ENCODE measurements at regions not wholly inside any gene's neighbourhood (a gene's known extent, or its start where the extent isn't known, plus 50 kb on each side); places are given as distances from the start of the nearest gene placed in this dataset.

DNA sequence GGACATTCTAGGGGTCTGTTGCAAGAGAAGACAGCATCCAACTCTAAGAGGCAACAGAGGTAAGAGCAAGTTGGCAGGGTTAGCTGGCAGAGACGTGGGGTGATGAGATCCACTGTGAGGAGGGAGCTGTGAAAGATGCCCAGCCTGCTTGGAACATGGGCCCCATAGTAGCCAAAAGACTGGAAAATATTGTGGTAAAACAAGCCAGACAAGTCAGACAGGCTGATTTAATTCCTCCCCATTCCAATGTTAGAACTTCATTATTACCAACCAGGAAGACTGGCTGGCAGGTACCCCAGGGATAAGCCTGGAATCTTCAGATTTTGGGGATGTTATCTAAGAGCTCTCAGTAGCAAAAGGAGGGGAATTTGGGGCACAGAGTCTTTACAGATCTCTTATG is 181.3 kb downstream of the SEC61B start (continued):
- TF ChIP-seq CREB1 (IDR thresholded peaks at IDR 0.05) = no peak
- TF ChIP-seq CREB1 (CRISPR knock-in tag; IDR thresholded peaks at IDR 0.05) = no peak
- no peak for TF ChIP-seq SIX1 (CRISPR knock-in tag; IDR thresholded peaks at IDR 0.05; ENCODE audit: borderline replicate concordance)
- TF ChIP-seq CENPT (CRISPR knock-in tag; IDR thresholded peaks at IDR 0.05; ENCODE audit: low read depth) = no peak

- WGBS (ENCODE audit: low lambda C conversion rate) = 24% methylated on average over 2 of the region's 2 CpGs
- in situ Hi-C loops (cut with HindIII; ENCODE audit: extremely low pct_ligation_motif_present, low pct_unique_long_range_greater_than_20kb) = no loop called here
- no peaks in the 10 kb centered on the region for H3K9me3 ChIP-seq (ENCODE audit: low read length)
- intact Hi-C loops (cut with micrococcal nuclease; ENCODE audit: unreplicated experiment) = no loop called here
- ChIA-PET CTCF (ENCODE audit: low intra/inter-chr PET ratio, low total read pairs) (no interaction called here), POLR2A (no interaction called here)
- ATAC-seq = no peak
- H2AFZ ChIP-seq (ENCODE audit: low read length) = no peak overlapping the region
- H3K9ac ChIP-seq (ENCODE audit: insufficient read depth, low read depth, low read length) = no peak overlapping the region
- BruUV-seq (replicated peaks) = no TSS peak
- no peak overlapping the region for H3K4me3 ChIP-seq (replicated peaks in 1 of 3; ENCODE audit: insufficient read depth in 1 of 3, low read depth in 2 of 3, low read length in 3 of 3)
- no peaks in the 10 kb centered on the region for H3K36me3 ChIP-seq (replicated peaks in 1 of 2; ENCODE audit: control insufficient read depth in 1 of 2, insufficient read depth in 2 of 2, low read length in 2 of 2)
- H3K27ac ChIP-seq (ENCODE audit: extremely low read length, insufficient read depth, low read length) = no peak overlapping the region
- no peak for FAIRE-seq
- TF ChIP-seq, protein P1, sequence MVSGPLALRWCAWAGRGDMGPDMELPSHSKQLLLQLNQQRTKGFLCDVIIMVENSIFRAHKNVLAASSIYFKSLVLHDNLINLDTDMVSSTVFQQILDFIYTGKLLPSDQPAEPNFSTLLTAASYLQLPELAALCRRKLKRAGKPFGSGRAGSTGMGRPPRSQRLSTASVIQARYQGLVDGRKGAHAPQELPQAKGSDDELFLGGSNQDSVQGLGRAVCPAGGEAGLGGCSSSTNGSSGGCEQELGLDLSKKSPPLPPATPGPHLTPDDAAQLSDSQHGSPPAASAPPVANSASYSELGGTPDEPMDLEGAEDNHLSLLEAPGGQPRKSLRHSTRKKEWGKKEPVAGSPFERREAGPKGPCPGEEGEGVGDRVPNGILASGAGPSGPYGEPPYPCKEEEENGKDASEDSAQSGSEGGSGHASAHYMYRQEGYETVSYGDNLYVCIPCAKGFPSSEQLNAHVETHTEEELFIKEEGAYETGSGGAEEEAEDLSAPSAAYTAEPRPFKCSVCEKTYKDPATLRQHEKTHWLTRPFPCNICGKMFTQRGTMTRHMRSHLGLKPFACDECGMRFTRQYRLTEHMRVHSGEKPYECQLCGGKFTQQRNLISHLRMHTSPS (CRISPR knock-in tag; IDR thresholded peaks at IDR 0.05; ENCODE audit: low read depth) = no peak
- TF ChIP-seq ZFYVE20 (CRISPR knock-in tag; IDR thresholded peaks at IDR 0.05; ENCODE audit: borderline replicate concordance, low read depth) (no peak), DMTF1 (CRISPR knock-in tag; IDR thresholded peaks at IDR 0.05) (no peak)
- no peak for DNase-seq (ENCODE audit: low spot score)
- H3K4me1 ChIP-seq (ENCODE audit: insufficient read depth, low read length) = no peaks in the 10 kb centered on the region
- no peak overlapping the region for H3K4me2 ChIP-seq (ENCODE audit: low read depth, low read length)
- no peaks in the 10 kb centered on the region for H4K20me1 ChIP-seq (ENCODE audit: insufficient read depth, low read length)
- no peaks in the 10 kb centered on the region for H3K79me2 ChIP-seq (ENCODE audit: insufficient read depth, low read length)
- peaks cover 0 to 1% of the 10 kb centered on the region in 2 experiments; a peak in 1 of 5 replicates for H3K27me3 ChIP-seq (ENCODE audit: control insufficient read depth in 1 of 2, insufficient read depth in 2 of 2, low read length in 2 of 2)
Measured at GRCh38 chr9:99405359-99405758, 183.3 kb downstream of the SEC61B start.
